ENCODE measurements at regions not wholly inside any gene's neighbourhood (a gene's known extent, or its start where the extent isn't known, plus 50 kb on each side); places are given as distances from the start of the nearest gene placed in this dataset.

DNA sequence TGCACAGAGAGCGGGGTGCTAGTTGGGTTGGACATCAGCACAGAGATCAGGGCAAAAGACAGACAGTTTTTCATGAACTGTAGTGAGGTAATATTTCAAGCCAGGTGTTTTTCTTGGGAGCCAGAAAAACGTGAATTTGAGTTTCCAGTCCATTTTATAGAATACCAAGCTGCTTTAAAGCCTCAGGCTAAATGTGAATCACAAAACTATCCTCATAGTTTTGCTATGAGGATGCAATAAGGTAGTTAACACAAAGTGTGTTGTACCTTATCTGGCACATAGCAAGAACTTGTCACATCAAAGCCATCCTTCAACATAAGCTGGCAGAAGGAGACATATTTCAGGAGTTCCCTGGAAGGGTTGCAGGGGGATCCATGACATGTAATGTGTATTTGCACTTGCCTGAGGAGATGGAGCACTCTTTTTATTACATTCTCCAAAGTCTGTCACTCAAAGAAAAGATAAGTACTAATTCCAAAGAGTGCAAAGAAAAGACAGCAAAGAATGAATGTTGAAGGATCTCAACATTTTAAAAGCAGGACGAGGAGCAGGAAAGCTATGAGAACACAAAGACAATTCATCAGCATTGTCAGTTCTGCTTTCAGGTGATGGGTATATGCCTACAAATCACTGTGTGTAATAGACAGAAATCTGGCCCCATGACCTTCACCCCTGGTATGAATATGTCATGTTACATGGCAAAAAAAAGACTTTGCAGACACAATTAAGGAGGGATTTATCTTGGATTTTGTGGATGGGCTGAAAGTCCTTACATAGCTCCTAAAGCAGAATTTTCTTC, 1046.4 kb downstream of the NTRK3 start:
- DNase-seq (ENCODE audit: low spot score): no peak
- 45% methylated on average over 3 of the region's 3 CpGs for WGBS
- Histone ChIP-seq H3K27me3 (replicated peaks; ENCODE audit: insufficient read depth) (peaks cover 2% of the 10 kb centered on the region), H3K27ac (no peak overlapping the region), H3K4me3 (no peak overlapping the region), H3K36me3 (no peaks in the 10 kb centered on the region), H3K9me3 (no peaks in the 10 kb centered on the region), H3K4me1 (replicated peaks) (no peaks in the 10 kb centered on the region)
- intact Hi-C loops (cut with DNase I): no loop called here
- TF ChIP-seq, protein P1, sequence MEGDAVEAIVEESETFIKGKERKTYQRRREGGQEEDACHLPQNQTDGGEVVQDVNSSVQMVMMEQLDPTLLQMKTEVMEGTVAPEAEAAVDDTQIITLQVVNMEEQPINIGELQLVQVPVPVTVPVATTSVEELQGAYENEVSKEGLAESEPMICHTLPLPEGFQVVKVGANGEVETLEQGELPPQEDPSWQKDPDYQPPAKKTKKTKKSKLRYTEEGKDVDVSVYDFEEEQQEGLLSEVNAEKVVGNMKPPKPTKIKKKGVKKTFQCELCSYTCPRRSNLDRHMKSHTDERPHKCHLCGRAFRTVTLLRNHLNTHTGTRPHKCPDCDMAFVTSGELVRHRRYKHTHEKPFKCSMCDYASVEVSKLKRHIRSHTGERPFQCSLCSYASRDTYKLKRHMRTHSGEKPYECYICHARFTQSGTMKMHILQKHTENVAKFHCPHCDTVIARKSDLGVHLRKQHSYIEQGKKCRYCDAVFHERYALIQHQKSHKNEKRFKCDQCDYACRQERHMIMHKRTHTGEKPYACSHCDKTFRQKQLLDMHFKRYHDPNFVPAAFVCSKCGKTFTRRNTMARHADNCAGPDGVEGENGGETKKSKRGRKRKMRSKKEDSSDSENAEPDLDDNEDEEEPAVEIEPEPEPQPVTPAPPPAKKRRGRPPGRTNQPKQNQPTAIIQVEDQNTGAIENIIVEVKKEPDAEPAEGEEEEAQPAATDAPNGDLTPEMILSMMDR (IDR thresholded peaks at IDR 0.05): no peak
- TF ChIP-seq POLR2AphosphoS5 (IDR thresholded peaks at IDR 0.05) (no peak), POLR2A (IDR thresholded peaks at IDR 0.05) (no peak)

DNA sequence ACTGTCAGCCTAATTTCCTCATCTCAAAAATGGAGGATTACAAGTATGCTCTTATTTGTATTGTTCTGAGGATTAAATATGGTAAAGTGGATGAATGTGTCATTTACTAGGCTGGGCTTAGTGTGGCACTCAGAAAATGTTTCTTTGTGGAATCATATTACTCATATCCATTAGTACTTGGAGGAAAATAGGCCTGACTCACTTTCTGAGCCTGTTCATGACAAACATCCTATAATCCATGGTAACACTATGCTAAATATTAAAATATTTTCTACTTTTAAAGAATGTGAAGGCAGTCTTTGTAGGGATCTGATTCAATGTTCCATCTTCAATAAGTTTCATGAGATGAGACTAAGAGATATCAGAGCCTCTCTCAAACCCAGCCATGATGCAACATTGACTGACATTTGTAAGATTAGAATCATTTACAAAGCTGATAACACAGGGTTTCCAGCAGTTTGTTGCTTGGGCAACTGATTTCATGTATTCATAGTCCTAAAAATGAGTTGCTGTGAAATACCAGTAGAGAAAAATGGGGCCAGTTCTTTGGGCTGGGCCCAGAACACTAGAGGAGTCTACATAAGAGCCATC, 1048.5 kb downstream of the NTRK3 start:
- Histone ChIP-seq H3K9me3 (no peaks in the 10 kb centered on the region), H3K27ac (no peak overlapping the region), H3K36me3 (no peaks in the 10 kb centered on the region), H3K27me3 (replicated peaks; ENCODE audit: insufficient read depth) (no peaks in the 10 kb centered on the region), H3K4me1 (replicated peaks) (no peaks in the 10 kb centered on the region), H3K4me3 (no peak overlapping the region)
- DNase-seq (ENCODE audit: low spot score): no peak
- intact Hi-C loops (cut with DNase I): no loop called here
- TF ChIP-seq POLR2AphosphoS5 (IDR thresholded peaks at IDR 0.05): no peak
- TF ChIP-seq POLR2A (IDR thresholded peaks at IDR 0.05): no peak
- TF ChIP-seq, protein P1 (IDR thresholded peaks at IDR 0.05): no peak

DNA sequence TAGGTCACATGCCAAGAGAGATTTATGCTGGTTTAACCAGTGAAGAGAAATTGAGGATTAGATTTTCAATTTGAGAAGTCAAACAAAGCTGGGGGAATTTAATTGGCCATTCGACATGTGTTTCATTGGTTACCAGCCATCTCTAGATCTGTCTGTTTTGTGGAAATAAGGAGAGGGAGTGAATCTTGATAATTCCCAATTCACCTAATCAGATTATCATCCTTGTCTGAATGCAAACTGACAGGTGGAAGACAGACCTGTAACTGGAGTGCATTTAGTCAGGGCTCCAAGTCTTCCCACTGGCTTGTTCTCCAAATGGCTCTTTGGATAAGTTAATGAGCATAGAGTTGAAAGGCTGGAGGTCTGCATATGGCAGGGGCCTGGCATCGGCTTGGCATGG, 1049.3 kb downstream of the NTRK3 start:
- Histone ChIP-seq H3K36me3 (no peaks in the 10 kb centered on the region), H3K27ac (no peak overlapping the region), H3K4me1 (replicated peaks) (no peaks in the 10 kb centered on the region), H3K27me3 (replicated peaks; ENCODE audit: insufficient read depth) (no peaks in the 10 kb centered on the region), H3K4me3 (no peak overlapping the region), H3K9me3 (no peaks in the 10 kb centered on the region)
- 93% methylated on average over 2 of the region's 2 CpGs for WGBS
- intact Hi-C loops (cut with DNase I): no loop called here
- TF ChIP-seq POLR2A (IDR thresholded peaks at IDR 0.05): no peak
- TF ChIP-seq, protein P1 (IDR thresholded peaks at IDR 0.05): no peak
- TF ChIP-seq POLR2AphosphoS5 (IDR thresholded peaks at IDR 0.05): no peak
- DNase-seq (ENCODE audit: low spot score): no peak

DNA sequence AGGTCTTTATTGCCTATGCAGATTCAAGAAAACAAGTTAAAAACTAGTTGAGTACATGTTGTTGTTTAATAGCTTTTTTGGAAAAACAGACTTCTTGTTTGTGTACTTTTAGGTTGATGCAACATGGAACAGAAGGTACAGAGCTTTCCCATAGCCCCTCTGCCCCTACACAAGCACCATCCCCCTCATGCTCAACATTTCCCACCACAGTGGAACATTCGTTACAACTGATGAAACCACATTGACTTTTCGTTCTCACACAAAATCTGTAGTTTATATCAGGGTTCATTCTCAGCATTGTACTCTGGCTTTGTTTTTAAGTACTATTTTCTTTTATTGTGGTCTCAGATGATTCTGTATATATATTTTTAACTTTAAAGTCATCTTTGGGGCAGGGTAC, 1054.6 kb downstream of the NTRK3 start:
- DNase-seq (ENCODE audit: low spot score): no peak
- 79% methylated on average over 2 of the region's 2 CpGs for WGBS
- Histone ChIP-seq H3K9me3 (no peaks in the 10 kb centered on the region), H3K4me3 (no peak overlapping the region), H3K27me3 (replicated peaks; ENCODE audit: insufficient read depth) (no peaks in the 10 kb centered on the region), H3K36me3 (no peaks in the 10 kb centered on the region), H3K4me1 (replicated peaks) (no peaks in the 10 kb centered on the region), H3K27ac (no peak overlapping the region)
- TF ChIP-seq POLR2AphosphoS5 (IDR thresholded peaks at IDR 0.05): no peak
- TF ChIP-seq POLR2A (IDR thresholded peaks at IDR 0.05): no peak
- TF ChIP-seq, protein P1 (IDR thresholded peaks at IDR 0.05): no peak
- intact Hi-C loops (cut with DNase I): no loop called here

DNA sequence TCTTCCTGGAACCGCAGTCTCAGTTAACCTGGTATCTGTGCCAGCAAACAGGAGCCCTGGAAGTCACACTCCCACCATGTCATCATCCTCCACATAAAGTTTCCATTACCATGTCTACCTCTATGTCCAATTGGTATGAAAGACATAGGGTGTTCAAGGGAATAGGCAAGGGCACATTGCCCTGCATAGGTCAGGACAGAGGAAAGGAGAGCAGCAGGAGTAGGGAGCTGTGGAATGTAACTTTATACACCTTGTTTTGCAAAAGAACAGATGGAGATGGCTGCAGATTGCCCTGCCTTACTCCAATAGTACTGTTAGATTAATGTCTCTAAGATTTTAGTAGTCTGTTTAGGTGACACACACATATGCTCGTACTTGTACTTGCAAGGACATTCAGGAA, 1056.4 kb downstream of the NTRK3 start:
- intact Hi-C loops (cut with DNase I): no loop called here
- no peaks in the 10 kb centered on the region for H3K36me3 ChIP-seq
- TF ChIP-seq POLR2A (IDR thresholded peaks at IDR 0.05) (no peak), POLR2AphosphoS5 (IDR thresholded peaks at IDR 0.05) (no peak)
- TF ChIP-seq, protein P1 (IDR thresholded peaks at IDR 0.05): no peak
- no peak overlapping the region for H3K4me3 ChIP-seq
- H3K27ac ChIP-seq: no peak overlapping the region
- H3K9me3 ChIP-seq: no peaks in the 10 kb centered on the region
- 84% methylated on average over 2 of the region's 2 CpGs for WGBS
- no peaks in the 10 kb centered on the region for H3K4me1 ChIP-seq (replicated peaks)
- no peaks in the 10 kb centered on the region for H3K27me3 ChIP-seq (replicated peaks; ENCODE audit: insufficient read depth)
- DNase-seq (ENCODE audit: low spot score): no peak

All from prostate gland (tissue), 2 donors.